Adrenal gland (tissue), 5 donors: ENCODE measurements at regions not wholly inside any gene's neighbourhood (a gene's known extent, or its start where the extent isn't known, plus 50 kb on each side); places are given as distances from the start of the nearest gene placed in this dataset.

ENCODE experiments used
- CTCF ChIP-seq, 6 experiments: fragments of 450-650 bp in 4 of 6; fragments of 200-600 bp in 2 of 6; sonication (generic) in 1 of 6; IDR thresholded peaks; 1 replicate in 5 of 6; 2 replicates in 1 of 6; pipeline versions ENCODE4 v1.5.1 to v1.8.0; 2016 to 2021; ENCODE audit warnings: antibody characterized with exemption in 6 of 6, mild to moderate bottlenecking in 2 of 6, moderate library complexity in 1 of 6
- POLR2A ChIP-seq, 2 donors: fragments of 450-650 bp; IDR thresholded peaks; one replicate each; pipeline ENCODE4 v1.6.1; 2017; ENCODE audit warnings: antibody characterized with exemption in 2 of 2, mild to moderate bottlenecking in 2 of 2, moderate library complexity in 1 of 2
- donor health status: DM: no; HTN: no; CAD: no.

GRCh38 chr3:152518346-152518745 lies 249.6 kb downstream of the MBNL1 start:
- no peak for TF ChIP-seq CTCF (IDR thresholded peaks at IDR 0.05)
- TF ChIP-seq POLR2A (IDR thresholded peaks at IDR 0.05), result no peak
